Calu3 (cell line): ENCODE measurements at regions not wholly inside any gene's neighbourhood (a gene's known extent, or its start where the extent isn't known, plus 50 kb on each side); places are given as distances from the start of the nearest gene placed in this dataset.

Experiments
- BruUV-seq: library from RNA; stranded (reverse); fragments of 400-500 nt; replicated peaks from 2 replicates; lab custom pipeline; 2021; lab: Mats Ljungman, UMichigan
- CTCF ChIA-PET: fragments of 300-600 bp; sonication (Branson Sonifier 250); formaldehyde crosslinking; loops from one replicate; lab custom pipeline; 2022; ENCODE audit warnings: antibody characterized with exemption; lab: Charles Lee
- DNase-seq: peaks from one replicate; pipeline ENCODE4 v3.0.0; 2022
- H3K27ac Mint-ChIP-seq: one replicate; pipeline ENCODE4 v1.8.0; 2022; ENCODE audit warnings: mixed read lengths; ENCODE audit not compliant: unreplicated experiment
- H3K27me3 Mint-ChIP-seq: one replicate; pipeline ENCODE4 v1.8.0; 2022; ENCODE audit warnings: mixed read lengths; ENCODE audit not compliant: unreplicated experiment
- H3K36me3 Mint-ChIP-seq: one replicate; pipeline ENCODE4 v1.8.0; 2022; ENCODE audit warnings: mild to moderate bottlenecking, moderate library complexity, mixed read lengths; ENCODE audit not compliant: insufficient read depth, unreplicated experiment
- H3K4me1 Mint-ChIP-seq: one replicate; pipeline ENCODE4 v1.8.0; 2022; ENCODE audit warnings: mild to moderate bottlenecking, low read depth, mixed read lengths; ENCODE audit not compliant: unreplicated experiment
- H3K4me3 Mint-ChIP-seq: one replicate; pipeline ENCODE4 v1.8.0; 2022; ENCODE audit warnings: mild to moderate bottlenecking, low read depth, moderate library complexity, mixed read lengths; ENCODE audit not compliant: unreplicated experiment
- H3K9me3 Mint-ChIP-seq: one replicate; pipeline ENCODE4 v1.8.0; 2022; ENCODE audit warnings: low read depth, mixed read lengths; ENCODE audit not compliant: unreplicated experiment
- intact Hi-C: fragments of 100-400 bp; cut with micrococcal nuclease; formaldehyde crosslinking; loops from one replicate; pipeline ENCODE4 v1.10.0; 2022; ENCODE audit not compliant: unreplicated experiment
- TF ChIP-seq, protein P1 (sequence below): fragments of 200-600 bp; IDR thresholded peaks from one replicate; pipeline ENCODE4 v1.8.0; 2022; ENCODE audit warnings: antibody characterized with exemption; ENCODE audit not compliant: unreplicated experiment

DNA sequence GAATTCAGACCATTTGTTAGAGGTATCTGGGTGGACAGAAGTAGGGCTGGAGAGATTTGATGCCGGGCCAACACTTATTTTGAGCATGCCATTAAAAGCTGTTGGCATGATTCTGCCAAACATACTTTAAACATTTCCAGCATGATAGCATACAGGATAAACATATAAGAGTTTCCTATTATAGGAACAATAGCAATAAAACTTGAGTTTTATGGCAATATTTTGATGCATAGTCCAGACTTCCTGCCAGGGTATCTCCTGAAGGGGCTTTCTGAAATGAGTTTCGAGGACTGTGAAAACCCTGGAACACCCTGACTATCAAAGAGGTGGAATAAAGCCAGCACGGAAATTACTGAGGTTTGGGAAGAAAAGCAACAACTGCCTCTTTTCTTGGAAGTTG is 1398.0 kb upstream of the NXPH2 start:
- Mint-ChIP-seq H3K27me3 (no peaks in the 10 kb centered on the region), H3K4me1 (no peaks in the 10 kb centered on the region), H3K27ac (no peak overlapping the region), H3K4me3 (no peak overlapping the region), H3K36me3 (no peaks in the 10 kb centered on the region), H3K9me3 (peaks cover 2% of the 10 kb centered on the region)
- no TSS peak for BruUV-seq
- intact Hi-C loops = no loop called here
- DNase-seq = no peak
- CTCF ChIA-PET = no interaction called here
- TF ChIP-seq, protein P1, sequence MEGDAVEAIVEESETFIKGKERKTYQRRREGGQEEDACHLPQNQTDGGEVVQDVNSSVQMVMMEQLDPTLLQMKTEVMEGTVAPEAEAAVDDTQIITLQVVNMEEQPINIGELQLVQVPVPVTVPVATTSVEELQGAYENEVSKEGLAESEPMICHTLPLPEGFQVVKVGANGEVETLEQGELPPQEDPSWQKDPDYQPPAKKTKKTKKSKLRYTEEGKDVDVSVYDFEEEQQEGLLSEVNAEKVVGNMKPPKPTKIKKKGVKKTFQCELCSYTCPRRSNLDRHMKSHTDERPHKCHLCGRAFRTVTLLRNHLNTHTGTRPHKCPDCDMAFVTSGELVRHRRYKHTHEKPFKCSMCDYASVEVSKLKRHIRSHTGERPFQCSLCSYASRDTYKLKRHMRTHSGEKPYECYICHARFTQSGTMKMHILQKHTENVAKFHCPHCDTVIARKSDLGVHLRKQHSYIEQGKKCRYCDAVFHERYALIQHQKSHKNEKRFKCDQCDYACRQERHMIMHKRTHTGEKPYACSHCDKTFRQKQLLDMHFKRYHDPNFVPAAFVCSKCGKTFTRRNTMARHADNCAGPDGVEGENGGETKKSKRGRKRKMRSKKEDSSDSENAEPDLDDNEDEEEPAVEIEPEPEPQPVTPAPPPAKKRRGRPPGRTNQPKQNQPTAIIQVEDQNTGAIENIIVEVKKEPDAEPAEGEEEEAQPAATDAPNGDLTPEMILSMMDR = no peak

DNA sequence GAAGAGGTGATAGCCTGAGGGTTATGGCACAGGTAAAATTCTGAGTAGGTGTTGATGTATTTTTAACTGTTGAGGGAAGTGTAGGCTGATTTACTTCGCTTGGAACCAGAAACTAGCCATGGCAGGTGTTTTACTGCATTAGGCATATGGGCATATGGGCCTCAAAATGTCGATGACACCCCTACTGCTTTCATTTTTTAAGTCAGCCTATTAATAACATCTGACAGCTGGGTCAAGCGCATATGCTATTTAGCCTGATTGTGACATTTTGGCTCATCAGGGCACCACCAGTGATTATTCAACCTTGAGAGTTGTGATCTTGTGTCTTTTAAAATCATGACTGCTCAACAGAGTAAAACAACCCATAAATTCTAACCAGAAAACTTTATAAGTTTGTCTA is 1396.9 kb upstream of the NXPH2 start:
- Mint-ChIP-seq H3K27ac (no peak overlapping the region), H3K9me3 (peaks cover 7% of the 10 kb centered on the region), H3K27me3 (no peaks in the 10 kb centered on the region), H3K4me1 (no peaks in the 10 kb centered on the region), H3K4me3 (no peak overlapping the region), H3K36me3 (no peaks in the 10 kb centered on the region)
- no peak for DNase-seq
- CTCF ChIA-PET = no interaction called here
- intact Hi-C loops = no loop called here
- TF ChIP-seq, protein P1 = no peak
- no TSS peak for BruUV-seq

DNA sequence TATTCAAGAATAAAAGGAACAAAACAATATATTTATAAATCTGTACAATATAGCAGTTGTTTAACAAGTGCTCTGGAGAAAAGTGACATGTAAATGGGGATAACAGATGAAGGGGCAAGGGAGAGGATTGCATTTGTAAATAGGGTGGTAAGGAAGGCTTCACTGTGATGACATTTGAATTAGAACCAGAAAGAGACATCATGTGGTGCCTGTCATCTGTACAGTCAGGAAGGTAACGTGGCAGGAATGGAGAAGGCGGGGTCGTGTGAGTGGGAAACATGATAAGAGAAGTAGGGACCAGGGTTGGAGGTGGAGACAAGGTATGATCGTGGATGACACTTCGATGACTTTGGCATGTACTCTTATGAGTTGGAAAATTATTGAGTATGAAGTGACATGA is 1393.6 kb upstream of the NXPH2 start:
- no peak for DNase-seq
- no peaks in the 10 kb centered on the region for H3K27me3 Mint-ChIP-seq
- no peaks in the 10 kb centered on the region for H3K36me3 Mint-ChIP-seq
- no peak overlapping the region for H3K4me3 Mint-ChIP-seq
- no peak overlapping the region for H3K27ac Mint-ChIP-seq
- peaks cover 14% of the 10 kb centered on the region for H3K9me3 Mint-ChIP-seq
- TF ChIP-seq, protein P1 = no peak
- H3K4me1 Mint-ChIP-seq = no peaks in the 10 kb centered on the region
- no TSS peak for BruUV-seq
- CTCF ChIA-PET = no interaction called here
- intact Hi-C loops = no loop called here

DNA sequence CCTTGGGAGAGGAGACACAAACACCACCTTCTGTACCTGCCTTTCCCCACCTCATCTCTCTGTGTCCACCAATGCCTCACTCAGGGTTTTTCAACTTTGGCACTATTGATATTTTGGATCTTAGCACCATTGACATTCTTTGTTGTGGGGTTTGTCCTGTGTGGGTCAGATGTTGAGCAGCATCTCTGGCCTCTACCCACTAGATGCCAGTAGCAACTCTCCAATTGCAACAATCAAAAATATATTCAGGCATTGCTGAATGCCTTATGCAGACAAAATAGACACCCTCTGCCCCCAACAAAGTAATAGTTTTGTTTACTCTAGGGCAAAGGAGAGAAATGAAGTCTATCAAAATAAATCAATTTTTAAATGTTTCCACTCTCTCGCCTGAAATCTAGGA is 1384.3 kb upstream of the NXPH2 start:
- no peaks in the 10 kb centered on the region for H3K27me3 Mint-ChIP-seq
- no peak overlapping the region for H3K27ac Mint-ChIP-seq
- DNase-seq = no peak
- CTCF ChIA-PET = no interaction called here
- H3K4me3 Mint-ChIP-seq = no peak overlapping the region
- no peaks in the 10 kb centered on the region for H3K4me1 Mint-ChIP-seq
- no peaks in the 10 kb centered on the region for H3K36me3 Mint-ChIP-seq
- no TSS peak for BruUV-seq
- TF ChIP-seq, protein P1 = no peak
- H3K9me3 Mint-ChIP-seq = peaks cover 10% of the 10 kb centered on the region
- intact Hi-C loops = no loop called here
